ENCODE measurements at regions not wholly inside any gene's neighbourhood (a gene's known extent, or its start where the extent isn't known, plus 50 kb on each side); places are given as distances from the start of the nearest gene placed in this dataset.

GRCh38 chr1:115219927-115220326 lies 118.1 kb downstream of the NGF start:
- TF ChIP-seq EP300 (IDR thresholded peaks at IDR 0.05), result peak in 1 of 2 donors; percentile 37
- no peak for TF ChIP-seq POLR2A (IDR thresholded peaks at IDR 0.05)
- H3K9me3 ChIP-seq, result no peaks in the 10 kb centered on the region
- H3K36me3 ChIP-seq, result no peaks in the 10 kb centered on the region
- H3K27ac ChIP-seq, result peak overlapping the region in 2 of 4 donors; percentile 12 to 75
- no peak overlapping the region for H3K4me3 ChIP-seq
- 72 to 81% methylated on average over 6 of the region's 6 CpGs for WGBS, 2 donors
- peaks cover 0 to 25% (median 2%) of the 10 kb centered on the region in 4 donors for H3K4me1 ChIP-seq
- H3K27me3 ChIP-seq, result no peaks in the 10 kb centered on the region
- DNase-seq (ENCODE audit: low spot score in 2 of 2), result peak in 1 of 2 donors; percentile 40

GRCh38 chr1:115218699-115219098 lies 119.3 kb downstream of the NGF start:
- no peak for TF ChIP-seq CTCF (IDR thresholded peaks at IDR 0.05)
- TF ChIP-seq POLR2A (IDR thresholded peaks at IDR 0.05), result no peak
- no peak for TF ChIP-seq EP300 (IDR thresholded peaks at IDR 0.05)
- Histone ChIP-seq H3K27ac (no peak overlapping the region), H3K4me1 (peaks cover 0 to 25% (median 2%) of the 10 kb centered on the region in 4 donors), H3K9me3 (no peaks in the 10 kb centered on the region), H3K27me3 (no peaks in the 10 kb centered on the region), H3K36me3 (no peaks in the 10 kb centered on the region), H3K4me3 (no peak overlapping the region)
- no peak for DNase-seq (ENCODE audit: low spot score in 2 of 2)
- 82 to 90% methylated on average over 3 of the region's 3 CpGs for WGBS, 2 donors

GRCh38 chr1:115218034-115218405 lies 120.0 kb downstream of the NGF start:
- 45 to 49% methylated on average over 6 of the region's 6 CpGs for WGBS, 2 donors
- Histone ChIP-seq H3K27ac (peak overlapping the region in 1 of 4 donors; percentile 11), H3K4me3 (no peak overlapping the region), H3K36me3 (no peaks in the 10 kb centered on the region), H3K27me3 (no peaks in the 10 kb centered on the region), H3K4me1 (peaks cover 0 to 25% (median 2%) of the 10 kb centered on the region in 4 donors), H3K9me3 (no peaks in the 10 kb centered on the region)
- TF ChIP-seq CTCF (IDR thresholded peaks at IDR 0.05) (no peak), POLR2A (IDR thresholded peaks at IDR 0.05) (no peak), EP300 (IDR thresholded peaks at IDR 0.05) (no peak)
- DNase-seq (ENCODE audit: low spot score in 2 of 2), result peak in 1 of 2 donors; percentile 15

GRCh38 chr1:115217150-115218033 lies 120.7 kb downstream of the NGF start:
- Histone ChIP-seq H3K36me3 (no peaks in the 10 kb centered on the region), H3K9me3 (no peaks in the 10 kb centered on the region), H3K27me3 (no peaks in the 10 kb centered on the region), H3K4me1 (peaks cover 0 to 25% (median 2%) of the 10 kb centered on the region in 4 donors), H3K4me3 (no peak overlapping the region), H3K27ac (peak overlapping the region in 1 of 4 donors; percentile 5)
- peak in 1 of 2 donors; percentile 10 for DNase-seq (ENCODE audit: low spot score in 2 of 2)
- 70 to 73% methylated on average over 11 of the region's 11 CpGs for WGBS, 2 donors
- TF ChIP-seq POLR2A (IDR thresholded peaks at IDR 0.05) (no peak), EP300 (IDR thresholded peaks at IDR 0.05) (no peak), CTCF (IDR thresholded peaks at IDR 0.05) (no peak)

- no peak for DNase-seq (ENCODE audit: low spot score in 2 of 2)
- H3K9me3 ChIP-seq, result no peaks in the 10 kb centered on the region
- H3K4me3 ChIP-seq, result no peak overlapping the region
- no peak overlapping the region for H3K27ac ChIP-seq
- H3K27me3 ChIP-seq, result no peaks in the 10 kb centered on the region
- no peaks in the 10 kb centered on the region for H3K36me3 ChIP-seq
- 87 to 97% methylated on average over 4 of the region's 4 CpGs for WGBS, 2 donors
- TF ChIP-seq POLR2A (IDR thresholded peaks at IDR 0.05), result no peak
- TF ChIP-seq CTCF (IDR thresholded peaks at IDR 0.05), result no peak
- TF ChIP-seq EP300 (IDR thresholded peaks at IDR 0.05), result no peak
- peaks cover 0 to 20% (median 2%) of the 10 kb centered on the region in 4 donors for H3K4me1 ChIP-seq
Observed at GRCh38 chr1:115215703-115216521, 122.1 kb downstream of the NGF start.
